H1 (cell line): ENCODE measurements at regions not wholly inside any gene's neighbourhood (a gene's known extent, or its start where the extent isn't known, plus 50 kb on each side); places are given as distances from the start of the nearest gene placed in this dataset.

Experiments
- CHD7 ChIP-seq: fragments of 300-600 bp; sonication (generic); IDR thresholded peaks from 2 replicates; pipeline ENCODE4 v1.7.1; 2012; ENCODE audit warnings: low read length, moderate library complexity, mild to moderate bottlenecking, inconsistent platforms; ENCODE audit not compliant: insufficient replicate concordance
- RNF2 ChIP-seq: fragments of 200-900, 300-1000 bp; sonication (generic); IDR thresholded peaks from 2 replicates; pipeline ENCODE4 v1.7.1; 2016; ENCODE audit warnings: borderline replicate concordance, low read depth, mild to moderate bottlenecking, antibody characterized with exemption, low read length; ENCODE audit not compliant: poor library complexity, severe bottlenecking; ENCODE audit errors: missing control alignments

- TF ChIP-seq CHD7 (no peak), RNF2 (no peak)
- TF ChIP-seq, all 59 proteins: peak for 0
Observed at GRCh38 chr10:3516234-3516922, 268.6 kb downstream of the KLF6 start (continued).
